HG03432 (cell line): ENCODE measurements at regions not wholly inside any gene's neighbourhood (a gene's known extent, or its start where the extent isn't known, plus 50 kb on each side); places are given as distances from the start of the nearest gene placed in this dataset.
A peak's percentile ranks its signal among the peaks of the same experiment; 100 is the strongest.

ENCODE experiments used
- ATAC-seq: cut with Tn5 transposase; IDR thresholded peaks from one replicate; pipeline ENCODE4 v1.9.1; 2021; ENCODE audit warnings: mild to moderate bottlenecking, moderate library complexity; ENCODE audit not compliant: unreplicated experiment

DNA sequence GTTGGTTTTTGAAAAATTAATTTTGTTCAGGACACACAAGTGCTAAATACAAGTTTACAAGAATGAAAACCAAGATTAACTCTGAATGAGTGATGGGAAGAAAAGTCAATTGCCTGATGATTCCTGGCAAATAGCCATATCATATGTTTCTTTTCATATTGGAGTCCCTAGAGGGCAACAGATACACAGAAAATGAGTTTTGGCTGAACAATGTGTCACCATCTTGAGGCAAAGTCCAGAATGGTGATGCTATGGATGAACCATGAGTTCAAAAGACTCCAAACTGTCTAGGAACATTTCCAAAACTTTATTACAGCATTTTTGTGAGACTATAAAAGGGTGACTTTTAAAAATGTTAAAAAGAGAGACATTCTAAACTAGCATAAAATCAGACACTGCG is 382.9 kb downstream of the TMEM161B start:
- no peak for ATAC-seq

DNA sequence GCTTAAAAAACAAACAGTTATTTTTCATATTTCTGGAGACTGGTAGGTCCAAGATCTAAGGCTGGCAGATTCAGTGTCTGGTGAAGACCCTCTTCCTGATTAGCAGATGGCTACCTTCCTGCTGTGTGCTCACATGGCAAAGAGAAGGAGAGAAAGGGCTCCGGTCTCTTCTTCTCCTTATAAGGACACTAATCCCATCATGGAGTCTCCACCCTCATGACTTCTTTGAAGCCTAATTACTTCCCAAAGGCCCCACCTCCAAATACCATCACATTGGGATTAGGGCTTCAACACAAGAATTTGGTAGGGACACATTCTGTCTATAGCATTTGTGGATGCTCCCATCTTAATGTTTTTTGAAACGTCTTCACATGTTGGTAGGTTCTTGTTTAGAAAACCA is 391.1 kb downstream of the TMEM161B start:
- ATAC-seq, result peak; percentile 5

DNA sequence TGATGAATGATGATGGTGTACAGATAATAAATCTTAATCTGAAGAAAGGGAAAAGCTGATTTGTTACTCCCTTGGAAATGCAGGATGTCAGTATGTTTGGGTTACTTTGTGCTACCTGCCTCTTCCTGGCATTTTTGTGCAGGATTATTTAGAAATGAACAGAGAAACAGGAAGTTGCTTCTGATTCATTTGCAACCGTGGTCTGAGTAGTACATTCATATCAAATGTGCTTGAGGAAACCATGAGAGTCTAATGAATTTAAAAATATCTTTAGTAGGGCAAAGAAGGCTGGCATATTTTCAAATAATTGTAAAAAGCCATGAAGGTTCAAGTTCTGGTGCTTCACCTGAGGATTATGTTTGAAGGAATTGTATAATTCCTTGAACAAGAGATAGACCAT is 391.6 kb downstream of the TMEM161B start:
- ATAC-seq, result peak; percentile 50

DNA sequence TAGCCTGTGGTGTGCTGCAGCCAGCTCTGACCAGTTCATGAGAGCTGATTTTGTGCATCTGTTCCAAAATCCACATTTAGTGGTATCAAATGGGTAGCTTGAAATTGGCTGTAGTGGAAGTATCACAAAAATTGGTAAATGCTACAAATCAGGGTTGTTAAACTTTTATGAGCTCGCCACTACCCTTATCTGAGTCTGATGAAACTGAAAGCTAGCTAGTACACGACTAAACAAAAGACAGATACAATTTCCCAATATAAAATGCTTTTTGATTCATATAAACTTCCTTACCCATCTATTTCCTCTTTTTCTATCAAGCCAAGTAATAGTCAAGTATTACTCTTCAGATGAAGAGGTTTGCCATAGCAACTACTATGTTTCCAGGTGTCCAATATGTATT is 392.0 kb downstream of the TMEM161B start:
- ATAC-seq, result peak; percentile 52

DNA sequence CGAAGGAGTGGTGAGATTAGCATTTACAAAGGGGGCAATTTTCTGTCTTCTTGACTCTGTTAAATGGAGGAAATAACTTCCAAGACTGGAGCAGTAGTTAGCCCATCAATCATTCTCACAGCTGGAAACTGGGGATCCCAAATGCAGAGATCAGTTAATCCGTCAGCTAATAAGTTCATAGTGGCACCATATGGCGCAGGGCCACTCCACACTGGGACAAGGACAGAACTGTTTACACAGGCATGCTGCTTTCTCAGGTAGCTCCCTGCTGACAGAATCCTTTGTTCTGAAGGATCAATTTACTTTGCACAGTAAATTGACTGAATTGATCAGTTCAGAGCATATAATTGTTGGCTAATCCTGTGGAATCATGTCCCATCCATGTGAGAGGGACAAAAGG is 395.7 kb downstream of the TMEM161B start:
- ATAC-seq, result no peak

DNA sequence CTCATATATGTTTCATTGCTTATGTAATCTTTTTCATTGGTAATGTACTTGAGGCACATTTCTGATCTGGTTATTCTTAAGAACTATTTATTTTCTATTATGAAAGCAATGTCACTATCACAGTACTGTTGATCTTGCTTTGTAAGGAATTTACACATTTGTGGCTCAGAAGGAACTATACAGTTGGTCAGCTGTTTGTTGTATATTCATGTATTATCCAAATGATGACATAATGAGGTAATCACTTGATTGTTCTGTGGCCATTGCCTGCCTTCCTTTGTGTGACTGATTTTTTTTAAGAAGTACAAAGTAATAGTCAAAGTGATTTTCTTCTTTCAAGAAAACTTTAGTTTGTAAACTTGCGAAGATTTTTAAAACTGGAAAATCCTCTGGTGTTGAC is 399.9 kb downstream of the TMEM161B start:
- ATAC-seq, result no peak

DNA sequence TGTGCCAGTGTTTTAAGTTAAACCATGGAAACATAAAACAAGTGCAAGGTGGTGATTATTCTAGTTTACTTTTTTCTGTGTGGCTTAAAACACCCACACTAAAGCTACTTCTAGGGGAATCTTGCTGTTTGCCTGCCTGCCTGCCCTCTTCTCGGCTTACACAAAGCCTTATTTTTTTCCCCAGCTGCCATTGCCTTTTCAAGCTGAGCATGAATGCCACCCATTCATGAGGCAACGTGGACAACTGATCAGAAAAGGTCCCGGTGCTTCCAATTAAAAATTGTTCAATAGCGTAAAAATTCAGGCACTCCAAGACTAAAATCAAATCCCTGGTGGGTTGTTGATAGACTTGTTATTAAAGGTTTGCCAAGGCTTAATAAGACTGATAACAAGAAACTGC is 401.4 kb downstream of the TMEM161B start:
- ATAC-seq, result no peak

DNA sequence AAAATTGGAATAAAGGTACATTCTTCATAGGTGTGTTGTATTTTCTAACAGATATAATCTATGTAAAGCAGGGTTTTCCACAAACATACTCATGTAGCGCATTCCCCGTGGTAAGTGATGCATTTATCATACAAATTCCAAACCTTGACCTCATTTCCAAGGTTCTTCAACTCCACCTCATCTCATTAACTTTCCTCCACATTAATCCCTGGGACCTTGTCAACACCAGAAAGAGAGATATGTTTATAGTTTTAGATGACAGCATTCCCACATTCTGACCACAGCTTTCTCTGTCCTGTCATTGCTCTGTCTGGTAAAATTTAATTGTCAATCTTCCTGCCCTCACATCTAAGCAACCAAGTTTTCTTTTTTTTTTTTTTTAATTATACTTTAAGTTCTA is 415.1 kb downstream of the TMEM161B start:
- ATAC-seq, result no peak

DNA sequence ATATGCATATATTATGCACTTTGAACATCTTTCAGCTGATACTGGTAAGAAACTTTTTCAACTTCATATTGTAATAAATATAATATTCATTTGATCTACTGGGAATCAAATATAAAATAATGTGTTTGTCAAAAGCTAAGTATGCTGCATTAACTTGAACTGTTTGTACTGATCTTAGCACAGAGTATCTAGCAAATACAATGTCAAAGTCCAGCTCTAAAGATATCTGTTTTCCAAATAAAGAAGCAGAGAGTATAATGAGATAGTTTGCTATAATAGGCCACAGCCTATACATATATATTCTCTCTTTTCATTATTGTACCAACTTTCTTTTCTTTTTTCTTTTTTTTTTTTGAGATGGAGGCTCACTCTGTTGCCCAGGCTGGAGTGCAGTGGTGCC is 417.0 kb downstream of the TMEM161B start:
- no peak for ATAC-seq

DNA sequence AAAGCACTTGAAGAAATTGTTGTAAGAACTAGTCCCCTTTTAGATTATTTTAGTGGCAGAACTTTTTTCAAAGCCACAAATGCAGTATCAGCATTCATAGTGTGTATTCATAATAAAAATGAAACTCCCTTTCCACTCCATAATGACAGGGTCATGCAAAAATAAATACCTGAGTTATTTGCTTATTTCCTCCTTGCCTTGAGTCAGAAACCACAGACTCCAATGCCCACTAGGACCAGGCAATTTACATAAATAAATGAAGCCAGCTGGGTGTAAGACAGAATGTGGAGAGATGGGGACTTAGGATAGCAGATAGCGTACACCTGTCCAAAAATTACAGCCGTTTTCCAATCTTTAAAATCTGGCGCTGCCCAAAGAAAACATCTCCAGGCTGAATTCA is 417.8 kb downstream of the TMEM161B start:
- no peak for ATAC-seq

DNA sequence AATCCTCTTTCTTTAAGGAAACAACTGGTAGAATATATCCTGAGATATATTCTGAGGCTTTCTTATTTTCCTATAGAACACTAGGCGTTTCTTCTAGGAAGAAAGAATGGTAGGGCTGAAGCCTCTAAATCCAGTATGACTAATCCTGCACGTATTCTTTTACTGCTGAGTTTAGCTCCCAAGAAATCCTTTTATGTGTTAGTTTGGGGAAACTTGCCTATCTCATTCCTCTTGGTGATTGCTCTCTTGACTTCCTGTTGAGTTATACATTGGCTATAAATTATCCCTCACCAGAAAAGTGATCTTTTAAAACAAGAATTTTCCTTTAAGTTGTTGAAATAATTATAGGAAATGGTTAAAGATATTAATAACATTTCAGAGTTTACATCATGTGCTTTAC is 422.9 kb downstream of the TMEM161B start:
- ATAC-seq, result no peak

DNA sequence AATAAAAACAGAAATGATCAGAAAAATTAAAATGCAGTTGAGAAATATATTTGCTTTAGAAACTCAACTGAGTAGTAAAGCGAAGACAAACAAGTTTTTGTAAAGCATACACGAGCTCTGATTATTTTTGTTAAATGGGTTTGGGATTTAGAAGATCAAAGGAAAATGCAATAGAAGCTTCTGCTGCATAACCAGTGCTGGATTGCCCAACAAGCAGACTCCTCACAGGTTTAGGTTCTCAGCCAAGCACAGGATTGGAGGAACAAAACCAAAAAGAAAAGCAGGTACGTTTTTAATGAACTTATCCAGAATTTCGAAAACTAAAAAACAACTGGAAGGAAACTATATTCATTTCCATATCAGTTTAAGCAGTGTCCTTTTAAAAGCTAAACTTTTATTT is 423.8 kb downstream of the TMEM161B start:
- no peak for ATAC-seq

DNA sequence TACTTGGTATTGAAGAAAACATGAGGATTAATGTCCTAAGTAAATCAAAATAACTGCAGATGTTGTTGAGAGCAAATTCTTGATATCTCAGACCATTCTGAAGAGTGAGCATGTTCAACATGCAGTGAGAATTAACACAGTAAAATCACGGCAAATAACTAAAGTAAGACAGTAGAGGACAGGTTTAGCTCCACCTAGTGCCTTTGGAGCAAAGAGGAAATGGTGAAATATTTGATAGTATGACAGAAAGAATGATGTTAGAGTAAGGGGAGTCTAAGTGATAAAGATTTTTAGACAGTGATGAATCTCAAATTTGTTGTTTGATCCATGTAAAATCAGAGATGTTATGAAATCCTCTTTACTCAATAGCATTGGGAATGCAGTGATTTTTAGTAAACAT is 424.2 kb downstream of the TMEM161B start:
- ATAC-seq, result no peak

DNA sequence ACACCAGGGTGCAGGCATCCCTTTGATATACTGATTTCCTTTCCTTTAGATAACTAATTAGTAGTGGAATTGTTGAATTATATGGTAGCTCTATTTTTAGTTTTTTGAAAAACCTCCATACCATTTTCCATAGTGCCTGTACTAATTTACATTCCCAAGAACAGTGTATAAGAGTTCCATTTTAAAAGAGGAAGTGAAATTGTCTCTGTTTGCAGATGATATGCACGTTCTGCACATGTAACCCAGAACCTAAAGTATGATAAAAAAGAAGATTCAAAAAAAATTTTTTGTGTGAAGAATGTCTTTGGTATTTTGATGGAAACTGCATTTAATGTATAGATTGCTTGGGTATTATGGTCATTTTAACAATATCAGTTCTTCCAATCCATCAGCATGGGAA is 424.0 kb upstream of the CCNH start:
- ATAC-seq, result no peak

DNA sequence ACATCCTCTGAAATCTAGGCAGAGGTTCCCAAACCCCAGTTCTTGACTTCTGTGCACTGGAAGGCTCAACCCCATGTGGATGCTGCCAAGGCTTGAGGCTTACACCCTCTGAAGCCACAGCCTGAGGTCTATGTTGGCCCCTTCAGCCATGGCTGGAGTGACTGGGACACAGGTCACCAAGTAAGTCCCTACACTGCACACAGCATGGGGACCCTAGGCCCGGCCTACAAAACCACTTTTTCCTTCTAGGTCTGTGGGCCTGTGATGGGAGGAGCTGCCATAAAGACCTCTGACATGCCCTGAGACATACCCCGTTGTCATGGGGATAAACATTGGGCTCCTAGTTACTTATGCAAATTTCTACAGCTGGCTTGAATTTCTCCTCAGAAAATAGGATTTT is 418.8 kb upstream of the CCNH start:
- no peak for ATAC-seq

DNA sequence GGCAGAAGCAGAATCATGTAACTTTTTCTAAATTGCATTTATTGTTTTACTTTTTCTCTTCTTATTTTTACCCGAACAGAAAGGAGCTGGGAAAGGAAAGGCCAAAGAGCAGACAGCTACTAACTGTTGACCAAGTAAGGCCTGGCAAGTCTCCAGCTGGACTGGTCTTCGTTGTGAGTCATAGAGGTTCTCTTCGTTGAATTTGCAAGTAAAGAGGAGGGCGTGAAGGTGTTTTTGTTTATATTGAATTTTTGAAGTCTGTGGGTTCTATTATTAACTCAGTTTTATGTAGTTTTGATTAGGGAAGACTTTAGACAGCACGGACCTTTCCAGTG is 416.5 kb upstream of the CCNH start:
- ATAC-seq, result no peak

DNA sequence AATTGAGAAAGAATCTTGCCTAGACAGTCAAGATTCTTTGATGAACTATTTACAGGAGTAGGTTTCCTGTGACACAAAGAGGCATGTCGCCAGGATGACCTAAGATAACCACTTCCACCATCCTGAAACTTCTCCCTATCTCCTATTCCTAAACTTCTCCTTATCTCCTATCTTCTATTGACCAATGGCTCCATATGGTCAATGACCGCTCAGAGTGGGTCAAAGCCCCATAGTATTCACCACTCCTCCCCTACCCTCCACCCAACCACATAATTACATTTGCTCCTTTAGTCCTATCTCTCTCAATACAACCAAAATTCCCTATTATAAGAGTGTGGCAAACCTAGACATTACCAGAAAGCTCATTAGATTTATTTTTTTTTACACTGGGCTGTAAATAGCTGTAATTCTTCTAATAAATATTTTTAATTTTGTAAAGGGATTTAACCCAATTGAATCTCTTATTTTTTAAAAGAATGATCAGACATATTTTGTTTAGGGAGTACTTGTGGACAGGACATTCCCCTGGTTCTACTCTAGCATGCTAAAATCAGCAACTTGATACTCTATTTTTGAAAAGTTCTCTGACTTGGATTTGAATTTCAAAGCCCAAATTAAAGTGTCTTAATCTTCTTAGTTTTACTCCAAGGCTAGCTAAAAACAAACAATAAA is 416.0 kb upstream of the CCNH start:
- ATAC-seq, result no peak

DNA sequence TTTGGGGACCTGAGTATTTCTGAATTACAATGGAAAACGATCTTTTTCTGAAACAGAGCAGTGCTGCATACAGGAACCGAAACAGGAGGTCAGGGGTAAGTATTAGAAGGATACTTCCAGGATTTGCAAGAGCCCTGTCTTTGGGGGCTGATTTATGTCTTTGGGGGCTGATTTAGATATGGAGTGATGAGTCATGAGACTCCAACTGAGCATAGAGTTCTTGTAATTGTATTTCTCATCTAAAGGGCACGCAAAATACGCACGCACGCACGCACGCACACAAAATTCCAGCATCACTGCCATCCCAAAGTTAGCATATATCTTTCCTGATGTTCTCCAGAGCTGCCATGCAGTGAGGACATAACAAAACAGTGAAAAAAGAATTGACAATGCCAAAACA is 414.8 kb upstream of the CCNH start:
- no peak for ATAC-seq

DNA sequence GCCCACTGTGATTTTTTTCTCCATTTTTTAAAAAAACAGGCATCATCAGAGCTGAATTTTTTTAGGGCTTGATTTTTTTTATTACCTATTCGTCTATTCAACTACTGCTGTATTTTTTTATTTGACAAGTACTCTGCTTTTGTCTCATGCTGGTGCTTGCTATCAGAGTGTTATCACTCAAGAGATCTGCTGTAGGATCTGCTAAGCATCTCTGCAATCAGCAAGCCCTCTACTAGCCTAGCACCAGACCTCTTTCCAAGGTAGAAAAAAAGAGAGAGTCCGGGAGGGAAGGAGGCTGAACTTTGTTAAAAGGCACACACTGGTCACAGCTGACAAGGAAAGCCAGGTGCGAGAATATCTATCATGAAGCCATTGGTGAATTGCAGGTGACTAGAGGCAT is 413.8 kb upstream of the CCNH start:
- no peak for ATAC-seq

DNA sequence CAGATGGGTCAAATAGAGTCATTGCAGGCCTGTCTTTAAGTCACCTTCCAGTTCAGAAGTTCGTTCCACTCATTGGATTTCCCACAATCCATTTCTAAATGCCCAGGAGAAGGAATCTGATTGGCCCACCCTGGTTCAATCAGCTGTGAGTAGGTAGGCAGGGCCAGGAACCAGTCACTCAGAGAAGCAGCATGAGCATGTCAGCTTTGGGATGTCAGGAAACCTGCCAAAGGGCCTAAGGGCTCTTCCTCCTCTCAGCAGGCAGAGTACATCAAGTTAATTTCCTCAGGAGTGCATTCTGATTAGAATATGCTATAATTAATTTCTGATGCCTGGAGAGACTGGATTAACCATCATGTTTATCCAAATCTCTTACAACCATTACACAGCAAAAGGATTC is 412.9 kb upstream of the CCNH start:
- ATAC-seq, result no peak

DNA sequence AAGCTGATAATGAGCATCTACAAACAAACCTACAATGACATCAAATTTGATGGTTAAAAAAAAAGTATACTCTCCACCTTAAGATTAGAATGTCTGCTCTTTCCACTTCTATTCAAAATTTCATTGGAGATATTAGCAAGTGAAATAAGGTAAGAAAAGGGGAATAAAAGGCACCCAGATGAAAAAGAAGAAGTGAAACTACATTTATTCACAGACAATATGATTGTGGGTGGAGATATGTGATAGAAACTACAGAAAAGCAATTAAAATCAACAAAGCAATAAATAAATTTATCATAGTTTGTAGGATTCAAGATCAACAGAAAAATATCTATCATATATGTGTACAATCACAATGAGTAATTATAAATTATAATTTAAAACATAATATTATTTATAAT is 395.1 kb upstream of the CCNH start:
- ATAC-seq, result peak; percentile 60

DNA sequence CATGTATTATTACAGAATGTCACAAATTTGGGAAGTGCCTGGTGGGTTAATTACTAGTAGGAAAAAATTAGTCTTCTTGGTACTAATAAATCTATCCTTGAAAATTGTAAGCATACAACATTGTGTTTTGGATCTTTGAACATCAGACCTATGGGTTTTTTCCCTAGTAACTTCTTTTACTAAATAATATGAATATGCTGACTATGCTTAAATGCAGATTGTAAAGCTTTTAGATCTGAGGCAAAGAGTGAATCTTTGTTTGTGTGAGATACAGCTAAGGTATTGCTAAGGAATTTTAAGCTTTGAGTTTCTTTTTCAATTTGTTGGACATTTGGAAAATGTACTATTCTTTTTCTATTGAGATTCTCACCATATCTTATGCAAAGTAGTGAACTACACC is 390.6 kb upstream of the CCNH start:
- ATAC-seq, result no peak

DNA sequence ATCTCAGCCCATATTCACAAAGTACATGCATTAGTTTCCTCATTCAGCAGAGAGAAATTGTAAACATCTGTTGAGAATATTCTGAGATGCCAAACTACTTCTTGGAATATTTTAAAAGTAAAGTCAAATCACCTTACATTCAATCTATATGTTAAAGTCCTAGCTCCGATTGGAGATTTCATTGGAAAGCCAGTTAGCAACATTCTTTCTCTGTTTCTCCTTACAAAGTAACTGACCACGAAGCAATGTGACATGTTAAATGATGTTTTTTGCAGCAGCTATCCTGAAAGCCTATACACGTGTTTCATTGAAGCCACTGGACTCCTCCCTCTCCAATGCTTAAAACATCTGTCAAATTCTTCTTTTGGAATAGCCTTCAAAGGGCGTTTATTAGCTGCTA is 379.1 kb upstream of the CCNH start:
- ATAC-seq, result no peak

DNA sequence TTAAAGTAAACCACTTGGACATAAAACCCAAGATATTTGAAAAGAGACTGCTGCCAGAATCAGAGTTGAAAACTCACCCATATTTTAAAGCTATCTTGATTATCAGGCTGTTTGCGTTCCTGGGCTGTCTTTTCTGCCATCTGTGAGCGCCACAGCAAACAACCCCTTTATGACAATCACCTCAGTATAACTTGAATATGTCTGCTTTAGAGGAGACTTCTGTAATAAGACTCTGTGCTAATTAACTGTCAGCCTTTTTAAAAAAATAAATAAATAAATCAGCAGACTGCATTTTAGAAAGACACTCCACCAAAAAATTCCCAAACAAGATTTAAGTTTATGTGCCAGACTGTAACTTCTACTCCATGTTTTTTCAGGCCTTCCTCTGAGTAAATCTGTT is 375.7 kb upstream of the CCNH start:
- no peak for ATAC-seq
